Spleen (tissue), 11 donors: ENCODE measurements at regions not wholly inside any gene's neighbourhood (a gene's known extent, or its start where the extent isn't known, plus 50 kb on each side); places are given as distances from the start of the nearest gene placed in this dataset.

Experiments used
- DNase-seq: peaks from one replicate; pipeline ENCODE4 v3.0.0-alpha.2; 2020
- H3K27ac ChIP-seq, 8 donors: fragments of 200-600 bp; sonication (generic) in 7 of 8; 1 replicate in 4 of 8; 2 replicates in 4 of 8; pipeline versions ENCODE4 v1.5.0 to v1.8.0; 2016 to 2021; ENCODE audit warnings: inconsistent platforms in 4 of 8, mild to moderate bottlenecking in 4 of 8, moderate library complexity in 1 of 8
- H3K27me3 ChIP-seq, 7 donors: fragments of 200-600 bp; sonication (generic) in 6 of 7; replicated peaks in 1 of 7; 1 replicate in 4 of 7; 2 replicates in 3 of 7; pipeline versions ENCODE4 v1.5.0 to v1.8.0; 2016 to 2021; ENCODE audit warnings: inconsistent platforms in 3 of 7, mild to moderate bottlenecking in 1 of 7
- H3K36me3 ChIP-seq, 6 donors: fragments of 200-600 bp; sonication (generic) in 5 of 6; 1 replicate in 4 of 6; 2 replicates in 2 of 6; pipeline versions ENCODE4 v1.5.0 to v1.8.0; 2016 to 2021; ENCODE audit warnings: inconsistent platforms in 2 of 6
- H3K4me1 ChIP-seq, 6 donors: fragments of 200-600 bp; sonication (generic) in 5 of 6; 1 replicate in 3 of 6; 2 replicates in 3 of 6; pipeline versions ENCODE4 v1.5.0 to v1.8.0; 2016 to 2021; ENCODE audit warnings: inconsistent platforms in 3 of 6
- H3K4me3 ChIP-seq, 8 donors: fragments of 200-600 bp; sonication (generic) in 7 of 8; 1 replicate in 4 of 8; 2 replicates in 4 of 8; pipeline versions ENCODE4 v1.5.0 to v1.8.0; 2016 to 2021; ENCODE audit warnings: inconsistent platforms in 4 of 8, mild to moderate bottlenecking in 4 of 8, moderate library complexity in 2 of 8
- H3K9me3 ChIP-seq, 8 donors: fragments of 200-600 bp; sonication (generic) in 7 of 8; 1 replicate in 4 of 8; 2 replicates in 4 of 8; pipeline versions ENCODE4 v1.5.0 to v1.8.0; 2016 to 2021; ENCODE audit warnings: inconsistent platforms in 4 of 8
- CTCF ChIP-seq, 11 experiments: fragments of 200-600 bp in 7 of 11; fragments of 450-650 bp in 4 of 11; sonication (generic) in 4 of 11; IDR thresholded peaks in 8 of 11; conservative IDR thresholded peaks in 3 of 11; 1 replicate in 7 of 11; 2 replicates in 4 of 11; pipeline versions ENCODE4 v1.4.0 to v1.8.0; 2016 to 2021; ENCODE audit warnings: antibody characterized with exemption in 11 of 11, inconsistent platforms in 4 of 11, mild to moderate bottlenecking in 1 of 11
- POLR2A ChIP-seq, 3 donors: fragments of 450-650 bp; IDR thresholded peaks; one replicate each; pipeline ENCODE4 v1.5.1; 2017; ENCODE audit warnings: antibody characterized with exemption in 3 of 3, mild to moderate bottlenecking in 1 of 3
- POLR2AphosphoS5 ChIP-seq, 3 donors: sonication (generic); formaldehyde crosslinking; IDR thresholded peaks; one replicate each; pipeline ENCODE4 v1.5.1; 2017; ENCODE audit warnings: antibody characterized with exemption in 3 of 3
- WGBS, 5 donors: extraction: QIAGEN DNeasy Blood & Tissue Kit in 3 of 5; methylation state at CpG; one replicate each; pipeline versions ENCODE4 v1.1.5 to v1.1.7; 2013 to 2018; 5-methylcytosine and 5-hydroxymethylcytosine counted together
- intact Hi-C: fragments of 100-400 bp; cut with DNase I; formaldehyde crosslinking; loops from one replicate; pipeline ENCODE4 v1.15.0; 2023; ENCODE audit warnings: low total_unique reads
- donor health status: healthy with polysubstance abuse.
- donor health status: DM: no; HTN: no; CAD: no; lungs with moderate emphysema.
- donor health status: DM: no; HTN: no; CAD: no.
- donor health status: Bipolar disorder and iron deficiency.
- donor health status: healthy.
- donor health status: DM: no; HTN: no; CAD: no.
- donor health status: DM: yes; HTN: yes; CAD: no.

DNA sequence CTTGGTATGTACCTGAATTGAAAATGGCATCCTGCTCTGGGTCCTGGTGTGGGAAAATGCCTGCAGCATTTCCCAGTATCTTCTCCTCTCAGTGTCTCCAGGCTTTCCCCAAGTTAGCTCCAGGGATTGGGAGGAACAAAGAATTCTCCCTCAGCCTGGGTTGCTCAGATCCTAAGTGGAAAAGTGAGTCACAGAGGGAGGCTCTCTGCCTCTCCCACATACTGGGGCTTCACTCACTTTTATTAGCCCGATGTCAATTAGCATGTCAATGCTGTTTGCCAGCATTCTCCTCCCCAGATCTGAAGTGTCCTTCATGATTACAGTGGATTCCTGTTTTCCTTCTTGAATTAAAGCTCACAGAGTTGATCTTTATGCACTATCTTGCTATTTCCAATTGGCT is 655.0 kb downstream of the EPHA3 start:
- Histone ChIP-seq H3K27ac (no peak overlapping the region), H3K9me3 (peaks cover 0 to 26% (median 13%) of the 10 kb centered on the region in 8 donors), H3K4me3 (no peak overlapping the region), H3K36me3 (no peaks in the 10 kb centered on the region), H3K27me3 (no peaks in the 10 kb centered on the region), H3K4me1 (no peaks in the 10 kb centered on the region)
- WGBS, 5 donors: 41 to 82% (median 71%) methylated on average over 1 of the region's 1 CpG
- intact Hi-C loops: no loop called here
- no peak for DNase-seq
- TF ChIP-seq CTCF (IDR thresholded peaks at IDR 0.05 in 8 of 11, conservative IDR thresholded peaks at IDR 0.05 in 3 of 11) (no peak), POLR2AphosphoS5 (IDR thresholded peaks at IDR 0.05) (no peak), POLR2A (IDR thresholded peaks at IDR 0.05) (no peak)

DNA sequence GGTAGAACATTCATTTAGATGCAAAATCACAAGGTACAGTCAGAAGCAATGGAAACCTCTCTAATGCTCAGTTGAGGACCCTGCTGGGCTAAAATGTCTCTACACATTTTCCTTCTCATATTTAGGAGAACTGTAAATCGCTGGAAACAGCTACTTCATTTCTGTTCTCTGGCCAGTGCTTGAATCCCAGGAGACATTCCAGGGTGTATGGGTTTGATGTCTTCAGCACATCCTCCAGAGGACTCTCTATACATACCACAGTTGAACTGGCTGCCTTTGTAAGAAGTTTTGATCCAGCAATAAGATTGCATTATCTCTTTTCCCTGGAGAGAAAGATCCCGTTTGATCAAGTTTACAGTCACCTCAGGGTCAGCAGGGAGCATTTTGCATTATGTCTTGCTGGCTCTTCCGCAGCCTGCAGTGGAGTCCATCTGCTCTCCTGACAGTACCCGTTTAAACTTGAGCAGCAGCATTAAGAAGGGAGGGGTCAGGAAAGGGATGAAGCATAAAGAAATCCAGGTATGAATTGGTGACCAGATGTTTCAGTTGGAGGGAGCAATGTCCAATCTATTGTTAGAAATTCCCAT is 676.0 kb downstream of the EPHA3 start:
- 45 to 62% (median 60%) methylated on average over 4 of the region's 4 CpGs for WGBS, 5 donors
- Histone ChIP-seq H3K36me3 (no peaks in the 10 kb centered on the region), H3K27ac (no peak overlapping the region), H3K27me3 (no peaks in the 10 kb centered on the region), H3K9me3 (peaks cover 0 to 13% (median 0%) of the 10 kb centered on the region in 8 donors), H3K4me3 (no peak overlapping the region), H3K4me1 (no peaks in the 10 kb centered on the region)
- TF ChIP-seq POLR2AphosphoS5 (IDR thresholded peaks at IDR 0.05): no peak
- TF ChIP-seq POLR2A (IDR thresholded peaks at IDR 0.05): no peak
- no peak for TF ChIP-seq CTCF (IDR thresholded peaks at IDR 0.05 in 8 of 11, conservative IDR thresholded peaks at IDR 0.05 in 3 of 11)
- intact Hi-C loops: no loop called here
- DNase-seq: no peak

DNA sequence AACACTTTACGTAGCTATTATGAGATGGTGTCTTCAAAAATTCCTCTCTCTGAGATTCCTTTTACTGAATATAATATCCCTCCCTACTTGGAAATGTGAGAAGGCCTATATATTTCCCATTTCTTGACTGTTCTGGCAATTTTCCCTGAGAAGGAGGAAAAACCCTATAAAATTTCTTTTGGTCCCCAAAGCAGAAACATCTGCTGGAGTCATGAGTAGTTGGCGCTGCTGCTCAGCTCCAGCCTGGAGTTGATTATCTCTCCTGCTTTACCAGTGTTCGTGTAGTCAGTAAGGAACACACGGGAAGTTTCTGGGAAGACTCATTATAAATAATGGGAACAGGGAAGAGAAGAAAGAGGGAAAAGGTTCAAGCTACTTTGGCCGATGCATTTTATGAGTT is 680.1 kb downstream of the EPHA3 start:
- Histone ChIP-seq H3K9me3 (peaks cover 0 to 17% (median 2%) of the 10 kb centered on the region in 8 donors), H3K4me1 (no peaks in the 10 kb centered on the region), H3K27ac (no peak overlapping the region), H3K36me3 (no peaks in the 10 kb centered on the region), H3K27me3 (no peaks in the 10 kb centered on the region), H3K4me3 (no peak overlapping the region)
- intact Hi-C loops: no loop called here
- 78 to 87% (median 82%) methylated on average over 5 of the region's 5 CpGs for WGBS, 5 donors
- no peak for DNase-seq
- no peak for TF ChIP-seq POLR2A (IDR thresholded peaks at IDR 0.05)
- no peak for TF ChIP-seq POLR2AphosphoS5 (IDR thresholded peaks at IDR 0.05)
- no peak for TF ChIP-seq CTCF (IDR thresholded peaks at IDR 0.05 in 8 of 11, conservative IDR thresholded peaks at IDR 0.05 in 3 of 11)

- no peak for DNase-seq
- H3K36me3 ChIP-seq: no peaks in the 10 kb centered on the region
- WGBS, 5 donors: 55 to 85% (median 79%) methylated on average over 1 of the region's 1 CpG
- H3K9me3 ChIP-seq: peaks cover 0 to 17% (median 2%) of the 10 kb centered on the region in 8 donors
- no peak overlapping the region for H3K27ac ChIP-seq
- TF ChIP-seq POLR2AphosphoS5 (IDR thresholded peaks at IDR 0.05) (no peak), CTCF (IDR thresholded peaks at IDR 0.05 in 8 of 11, conservative IDR thresholded peaks at IDR 0.05 in 3 of 11) (no peak), POLR2A (IDR thresholded peaks at IDR 0.05) (no peak)
- intact Hi-C loops: no loop called here
- H3K4me3 ChIP-seq: no peak overlapping the region
- no peaks in the 10 kb centered on the region for H3K4me1 ChIP-seq
- H3K27me3 ChIP-seq: no peaks in the 10 kb centered on the region
Measured at GRCh38 chr3:89787979-89788378, 680.6 kb downstream of the EPHA3 start.
